NCI-H460 (cell line): ENCODE measurements at regions not wholly inside any gene's neighbourhood (a gene's known extent, or its start where the extent isn't known, plus 50 kb on each side); places are given as distances from the start of the nearest gene placed in this dataset.

ENCODE experiments used
- DNase-seq: peaks from one replicate; pipeline ENCODE4 v3.0.0-alpha.2; 2016; ENCODE audit warnings: low read depth; ENCODE audit errors: extremely low read depth

DNA sequence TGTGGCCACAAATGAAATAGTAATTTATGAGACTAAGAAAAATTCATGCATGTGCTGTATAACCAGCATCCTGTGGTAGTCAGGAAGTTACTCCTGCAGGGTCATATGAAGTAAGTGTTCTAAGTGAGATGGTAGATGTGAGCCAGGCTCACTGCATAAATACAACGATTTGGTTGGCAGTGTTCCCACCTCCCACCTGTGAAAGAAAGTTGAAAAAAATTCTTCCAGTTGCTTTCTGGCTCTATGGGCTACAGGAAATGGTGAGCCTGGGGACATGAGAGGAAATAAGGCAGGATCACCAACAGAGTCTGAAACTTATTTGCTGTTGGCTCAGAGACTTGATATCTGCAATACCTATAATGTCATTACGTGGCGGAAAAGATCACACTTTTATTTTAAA is 301.7 kb upstream of the SPRY2 start:
- DNase-seq, result no peak

GRCh38 chr13:80633251-80633650 is 292.3 kb upstream of the SPRY2 start:
- DNase-seq, result no peak

- DNase-seq, result no peak
Observed at GRCh38 chr13:80630685-80631121, 289.8 kb upstream of the SPRY2 start.

- no peak for DNase-seq
Observed at GRCh38 chr13:80618781-80619180, 277.9 kb upstream of the SPRY2 start.

- no peak for DNase-seq
Observed at GRCh38 chr13:80612804-80613203, 271.9 kb upstream of the SPRY2 start.

GRCh38 chr13:80611310-80611709 is 270.4 kb upstream of the SPRY2 start:
- DNase-seq, result no peak

GRCh38 chr13:80605716-80606115 is 264.8 kb upstream of the SPRY2 start:
- no peak for DNase-seq

DNA sequence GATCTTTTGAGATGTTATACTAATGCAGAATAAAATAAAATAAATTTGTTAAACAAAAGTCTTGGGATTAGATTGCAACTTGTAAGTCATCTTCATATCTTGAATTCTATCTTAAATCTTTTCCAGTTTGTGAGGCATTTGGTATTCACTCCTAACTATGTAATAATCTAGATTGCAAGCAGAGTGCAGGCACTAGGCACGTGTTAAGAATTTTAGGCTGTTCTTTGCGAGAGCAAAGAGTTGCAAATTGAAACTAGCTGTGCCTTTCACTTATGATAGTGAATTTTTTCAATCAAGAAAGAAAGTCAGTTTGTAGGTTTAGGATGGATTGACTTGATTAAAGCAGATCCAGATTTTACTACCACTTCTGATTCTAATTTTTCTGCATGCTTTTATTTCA is 264.1 kb upstream of the SPRY2 start:
- no peak for DNase-seq

DNA sequence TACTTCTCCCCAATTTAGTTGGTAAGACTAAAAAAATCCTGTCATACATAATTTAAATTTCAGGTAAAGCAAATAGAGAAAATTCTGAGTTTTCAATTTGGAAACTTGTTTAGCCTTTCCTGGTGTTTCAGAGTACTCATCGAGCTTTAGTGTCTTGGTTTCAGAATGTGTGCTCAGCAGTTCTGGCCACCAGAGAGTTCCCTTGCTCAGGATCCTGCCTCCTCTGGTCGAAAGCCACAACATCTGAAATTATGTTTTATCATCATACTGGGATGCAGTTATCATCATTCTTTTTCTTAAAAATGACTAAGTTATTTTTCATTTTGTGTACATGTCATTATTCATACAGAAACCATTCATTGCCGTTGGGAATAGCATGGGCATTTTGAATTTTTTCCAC is 263.2 kb upstream of the SPRY2 start:
- DNase-seq, result no peak

DNA sequence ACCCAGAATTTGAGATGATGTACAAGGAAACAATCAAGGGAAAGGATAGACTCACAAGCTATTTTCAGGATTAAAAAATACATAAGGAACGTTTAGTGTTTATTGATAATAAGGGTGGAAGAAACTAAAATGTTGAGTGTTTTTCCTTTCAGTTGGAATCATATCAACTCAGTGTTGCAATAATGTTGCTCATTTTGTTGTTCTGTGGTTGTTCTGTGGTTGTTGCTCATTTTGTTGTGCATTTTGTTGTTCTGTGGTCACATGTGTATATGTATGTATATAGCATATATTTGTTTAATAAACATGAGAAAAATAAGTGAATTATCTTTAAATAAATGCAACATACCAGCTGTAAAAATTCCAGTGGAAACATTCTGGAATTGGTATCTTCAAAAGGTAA is 262.4 kb upstream of the SPRY2 start:
- DNase-seq, result no peak

GRCh38 chr13:80599765-80600164 is 258.8 kb upstream of the SPRY2 start:
- DNase-seq, result no peak

- no peak for DNase-seq
Observed at GRCh38 chr13:80598189-80598588, 257.3 kb upstream of the SPRY2 start.

DNA sequence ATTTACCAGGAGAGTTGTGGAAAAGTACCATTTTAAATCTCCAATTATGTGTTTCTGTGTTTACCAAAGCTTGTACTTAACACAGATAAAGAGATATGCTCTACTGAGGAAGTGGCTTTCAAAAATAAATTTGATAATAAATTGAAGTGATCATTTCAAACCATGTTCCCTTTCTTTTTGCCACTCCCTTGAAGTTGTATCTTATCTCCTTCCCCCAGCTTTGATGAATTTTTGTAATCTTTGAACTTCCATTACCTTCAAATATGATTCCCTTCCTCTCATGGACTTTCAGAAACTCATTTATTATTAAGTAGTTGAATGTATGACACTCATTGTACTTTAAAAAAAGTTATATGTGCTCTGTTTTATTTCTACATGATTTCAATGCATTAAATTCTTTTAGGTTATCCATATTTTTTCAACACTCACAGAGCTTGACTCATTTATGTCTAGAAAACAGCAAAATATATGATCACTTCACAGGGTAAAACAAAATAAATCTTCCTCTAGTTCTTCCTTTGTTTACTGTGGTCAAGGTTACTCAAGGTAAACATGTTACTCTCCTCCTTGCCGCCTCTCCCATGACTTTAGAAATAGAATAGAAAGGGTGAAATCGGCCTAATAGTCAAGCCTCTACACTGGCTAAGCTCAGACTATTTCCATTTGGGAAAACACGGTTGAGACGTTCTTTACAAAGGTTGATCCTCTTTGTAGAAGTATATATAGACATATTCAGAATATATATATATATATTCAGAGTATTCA is 251.2 kb upstream of the SPRY2 start:
- DNase-seq, result no peak

DNA sequence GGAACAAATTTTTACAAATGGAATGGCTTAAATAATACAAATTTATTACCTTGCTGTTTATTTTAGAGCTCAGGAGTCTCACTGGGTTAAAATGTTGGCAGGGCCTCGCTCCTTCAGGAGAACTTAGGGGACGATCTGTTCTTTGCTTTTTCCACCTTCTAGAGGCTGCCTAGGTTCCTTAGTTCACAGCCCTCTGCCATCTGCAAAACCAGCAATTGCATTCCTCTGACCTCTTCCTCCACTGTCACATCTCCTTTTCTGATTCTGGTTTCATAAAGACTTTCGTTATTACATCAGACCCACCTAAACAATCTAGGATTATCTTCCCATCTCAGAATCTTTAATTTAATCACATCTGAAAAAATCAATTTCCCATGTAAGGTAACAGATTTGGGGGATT is 249.6 kb upstream of the SPRY2 start:
- no peak for DNase-seq

DNA sequence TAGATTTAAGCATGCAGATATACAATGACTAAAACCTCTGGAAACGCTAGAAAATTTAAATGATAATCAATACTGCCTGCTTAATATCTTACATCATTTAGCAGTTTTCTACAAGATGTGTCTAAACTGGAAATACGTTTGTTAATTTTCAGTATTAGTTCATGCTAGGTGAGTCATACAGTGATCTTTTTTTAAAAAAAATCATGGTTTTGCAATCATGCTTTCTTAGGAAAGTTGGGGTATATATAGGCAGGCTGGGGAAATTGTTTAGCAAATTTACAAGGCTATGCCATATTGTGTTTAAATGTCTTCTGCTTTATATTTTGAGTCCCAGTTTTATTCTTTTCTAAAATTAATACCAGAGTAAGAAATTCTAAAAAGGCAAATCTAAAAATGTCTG is 245.4 kb upstream of the SPRY2 start:
- DNase-seq, result no peak

- DNase-seq, result no peak
Observed at GRCh38 chr13:80585531-80585930, 244.6 kb upstream of the SPRY2 start.

DNA sequence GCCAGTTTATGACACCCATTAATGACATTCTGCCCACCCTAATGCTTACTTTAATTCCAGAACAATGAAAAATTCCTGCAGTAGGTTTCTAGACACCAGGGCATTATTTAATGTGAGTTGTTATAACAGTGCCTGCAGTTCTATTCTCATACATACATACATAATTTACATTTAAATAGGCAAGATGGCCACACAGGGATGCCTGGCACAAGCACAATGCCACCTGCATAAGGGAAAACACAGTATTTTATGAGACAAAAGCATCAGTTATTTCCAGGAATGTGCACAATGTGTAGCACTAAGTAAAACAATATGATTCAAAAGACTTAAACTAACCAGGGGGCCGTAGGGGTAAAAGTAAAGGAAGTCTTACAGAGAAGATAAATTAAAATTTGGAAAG is 243.9 kb upstream of the SPRY2 start:
- DNase-seq, result no peak

GRCh38 chr13:80584306-80584705 is 243.4 kb upstream of the SPRY2 start:
- DNase-seq, result no peak

GRCh38 chr13:80577926-80578670 is 237.2 kb upstream of the SPRY2 start:
- no peak for DNase-seq

- DNase-seq, result no peak
Observed at GRCh38 chr13:80577285-80577684, 236.4 kb upstream of the SPRY2 start.

DNA sequence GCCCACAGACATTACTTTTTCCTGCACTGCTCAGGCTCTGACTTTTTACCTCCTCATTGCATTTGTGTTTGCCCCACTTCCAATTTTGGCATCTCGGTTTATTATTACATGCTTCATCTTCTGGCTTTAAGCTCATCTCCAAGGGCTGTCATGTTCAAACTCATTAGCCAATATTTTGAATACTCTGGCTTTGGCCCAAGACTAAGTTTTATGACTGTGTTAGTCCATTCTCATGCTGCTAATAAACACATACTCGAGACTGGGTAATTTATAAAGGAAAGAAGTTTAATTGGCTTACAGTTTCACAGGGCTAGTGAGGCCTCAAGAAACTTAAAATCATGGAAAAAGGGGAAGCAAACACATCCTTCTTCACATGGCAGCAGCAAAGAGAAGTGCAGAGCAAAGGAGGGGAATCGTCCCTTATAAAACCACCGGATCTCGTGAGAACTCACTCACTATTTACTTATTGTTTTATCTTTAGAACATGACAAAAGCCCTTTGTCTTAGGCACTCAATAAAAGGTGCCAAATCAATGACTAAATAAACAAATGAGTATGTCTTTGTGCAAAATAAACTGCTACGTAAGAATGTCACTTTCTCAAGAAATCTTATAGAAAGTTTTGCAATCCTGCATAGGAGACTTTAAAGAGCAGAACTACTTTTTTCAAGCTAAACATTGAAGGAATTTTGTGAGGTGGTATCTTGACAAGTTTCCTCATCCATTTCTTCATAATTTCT is 233.4 kb upstream of the SPRY2 start:
- DNase-seq, result no peak

- no peak for DNase-seq
Observed at GRCh38 chr13:80572923-80573316, 232.0 kb upstream of the SPRY2 start.
